NCI-H524 treated with DMSO at 0.1 percent for 48 hours (cell line): ENCODE measurements at regions not wholly inside any gene's neighbourhood (a gene's known extent, or its start where the extent isn't known, plus 50 kb on each side); places are given as distances from the start of the nearest gene placed in this dataset.

Experiments used
- DNase-seq: peaks from one replicate; lab custom pipeline; 2025; lab: John Stamatoyannopoulos, UW

GRCh38 chr5:96245140-96246091 is 187.6 kb downstream of the PCSK1 start:
- no peak for DNase-seq

- DNase-seq, result no peak
Observed at GRCh38 chr5:96244696-96245095, 188.4 kb downstream of the PCSK1 start.

GRCh38 chr5:96243862-96244261 is 189.2 kb downstream of the PCSK1 start:
- no peak for DNase-seq

GRCh38 chr5:96243203-96243602 is 189.8 kb downstream of the PCSK1 start:
- no peak for DNase-seq

- DNase-seq, result no peak
Observed at GRCh38 chr5:96242571-96242970, 190.5 kb downstream of the PCSK1 start.

- DNase-seq, result no peak
Observed at GRCh38 chr5:96236831-96237230, 196.2 kb downstream of the PCSK1 start.

- DNase-seq, result no peak
Observed at GRCh38 chr5:96236051-96236450, 197.0 kb downstream of the PCSK1 start.

- DNase-seq, result no peak
Observed at GRCh38 chr5:96235008-96235910, 197.8 kb downstream of the PCSK1 start.

- DNase-seq, result no peak
Observed at GRCh38 chr5:96232602-96233001, 200.4 kb downstream of the PCSK1 start.

GRCh38 chr5:96229188-96229587 is 203.9 kb downstream of the PCSK1 start:
- DNase-seq, result no peak

- no peak for DNase-seq
Observed at GRCh38 chr5:96228408-96228807, 204.6 kb downstream of the PCSK1 start.

- no peak for DNase-seq
Observed at GRCh38 chr5:96227957-96228356, 205.1 kb downstream of the PCSK1 start.

GRCh38 chr5:96226941-96227552 is 206.0 kb downstream of the PCSK1 start:
- no peak for DNase-seq

GRCh38 chr5:96222129-96222528 is 210.9 kb downstream of the PCSK1 start:
- DNase-seq, result no peak

- DNase-seq, result no peak
Observed at GRCh38 chr5:96220610-96221390, 212.2 kb downstream of the PCSK1 start.

GRCh38 chr5:96219580-96220281 is 213.3 kb downstream of the PCSK1 start:
- no peak for DNase-seq

GRCh38 chr5:96218653-96219052 is 214.4 kb downstream of the PCSK1 start:
- DNase-seq, result no peak

GRCh38 chr5:96214442-96215197 is 218.4 kb downstream of the PCSK1 start:
- DNase-seq, result no peak

GRCh38 chr5:96209829-96210228 is 223.2 kb downstream of the PCSK1 start:
- no peak for DNase-seq

- no peak for DNase-seq
Observed at GRCh38 chr5:96207420-96207819, 225.6 kb downstream of the PCSK1 start.
